ENCODE measurements at regions not wholly inside any gene's neighbourhood (a gene's known extent, or its start where the extent isn't known, plus 50 kb on each side); places are given as distances from the start of the nearest gene placed in this dataset.
"Not testable (repeated sequence)": the region's sequence is repeated elsewhere in the genome, so short reads cannot be mapped to it uniquely, and the experiment has no call there.

- not testable (repeated sequence) for DNase-seq (ENCODE audit: low spot score)
These were observed 60.6 kb upstream of the IRAK1BP1 start for GRCh38 chr6:78806792-78807191.

- DNase-seq (ENCODE audit: low spot score) = not testable (repeated sequence)
These were observed 59.5 kb upstream of the IRAK1BP1 start for GRCh38 chr6:78807655-78808355.

GRCh38 chr6:78808356-78808891, 58.9 kb upstream of the IRAK1BP1 start:
- no peak for DNase-seq (ENCODE audit: low spot score)

- DNase-seq (ENCODE audit: low spot score) = no peak
These were observed 58.4 kb upstream of the IRAK1BP1 start for GRCh38 chr6:78808933-78809332.

GRCh38 chr6:78810146-78810545, 57.2 kb upstream of the IRAK1BP1 start:
- peak; percentile 36 for DNase-seq (ENCODE audit: low spot score)

- DNase-seq (ENCODE audit: low spot score) = peak; percentile 5
These were observed 56.7 kb upstream of the IRAK1BP1 start for GRCh38 chr6:78810698-78811097.

Measured in umbilical cord (tissue), 1 donor.